ENCODE measurements at regions not wholly inside any gene's neighbourhood (a gene's known extent, or its start where the extent isn't known, plus 50 kb on each side); places are given as distances from the start of the nearest gene placed in this dataset.

GRCh38 chr17:72030067-72030899, 90.5 kb upstream of the SOX9 start:
- Histone ChIP-seq H2AFZ (replicated peaks; ENCODE audit: low read length, poor library complexity) (peak overlapping the region; percentile 96), H3K27ac (ENCODE audit: insufficient read depth, low read length) (peak overlapping the region; percentile 45)
- ATAC-seq (ENCODE audit: low read depth), result peak; percentile 93

More at GRCh38 chr17:72030067-72030899, 90.5 kb upstream of the SOX9 start:
- peak overlapping the region; percentile 95 for H4K5ac ChIP-seq (ENCODE audit: low read depth, low read length)
- no peaks in the 10 kb centered on the region for H3K79me1 ChIP-seq (ENCODE audit: low read depth in 1 of 2, low read length in 2 of 2)
- CTCF ChIA-PET, result interaction anchor here (0.7 kb wide), 2 partner anchors 21 to 29 kb away, joined by 3 read pairs; no protein-coding TSS in a partner anchor
- no peaks in the 10 kb centered on the region; the same call in 1 of the 2 replicates for H3K9me1 ChIP-seq (ENCODE audit: insufficient read depth, low read length)
- no peak overlapping the region for H2AK5ac ChIP-seq (ENCODE audit: low read depth, low read length)
- H4K91ac ChIP-seq (ENCODE audit: insufficient read depth, low read depth, low read length), result peak overlapping the region; percentile 49
- POLR2A ChIA-PET (ENCODE audit: unreplicated experiment), result no interaction called here
- H3K4me1 ChIP-seq (ENCODE audit: control insufficient read depth, insufficient read depth, low read length), result no peaks in the 10 kb centered on the region
- H3K36me3 ChIP-seq (ENCODE audit: control insufficient read depth, insufficient read depth, low read length), result no peaks in the 10 kb centered on the region
- in situ Hi-C loops (cut with MboI; ENCODE audit: low sequenced_read_pairs), result no loop called here
- peak; percentile 61 for DNase-seq
- 0% methylated on average over 3 of the region's 22 CpGs; no CpG with 5 or more reads in 1 of the 2 experiments for WGBS, 2 experiments (ENCODE audit: extremely low coverage in 2 of 2, insufficient read length in 1 of 2)
- H2AK9ac ChIP-seq (replicated peaks; ENCODE audit: low read depth, low read length, poor library complexity), result peak overlapping the region; percentile 71
- dilution Hi-C loops (cut with HindIII; ENCODE audit: low sequenced_read_pairs, unreplicated experiment), result no loop called here
- BruUV-seq (replicated peaks), result no TSS peak
- peak overlapping the region; percentile 88 for H3K4ac ChIP-seq (ENCODE audit: low read depth, low read length)
- H3K14ac ChIP-seq (replicated peaks; ENCODE audit: low read depth, low read length), result peak overlapping the region; percentile 90
- H3K4me3 ChIP-seq (ENCODE audit: insufficient read depth, low read depth, low read length), result peak overlapping the region; percentile 76
- H3K56ac ChIP-seq (ENCODE audit: extremely low read depth, insufficient read depth, low read length), result peak overlapping the region; percentile 77; the same call in 1 of the 2 replicates
- peak overlapping the region; percentile 54 for H2BK20ac ChIP-seq (ENCODE audit: low read depth, low read length)
- H3K4me2 ChIP-seq (ENCODE audit: low read depth, low read length), result peak overlapping the region; percentile 87
- no peak overlapping the region for H2BK5ac ChIP-seq (ENCODE audit: low read depth, low read length, poor library complexity, severe bottlenecking)
- no peaks in the 10 kb centered on the region for H4K20me1 ChIP-seq (ENCODE audit: insufficient read depth, low read length)
- peak overlapping the region; percentile 61 for H3K9ac ChIP-seq (ENCODE audit: low read depth, low read length)
- H3K9me3 ChIP-seq (ENCODE audit: control insufficient read depth, insufficient read depth, low read length), result no peaks in the 10 kb centered on the region
- peak overlapping the region; percentile 55; the same call in 1 of the 2 replicates for H3K23ac ChIP-seq (ENCODE audit: low read depth, low read length)
- H2BK120ac ChIP-seq (ENCODE audit: low read depth, low read length), result peak overlapping the region; percentile 90
- TF ChIP-seq RCOR1 (IDR thresholded peaks at IDR 0.05; ENCODE audit: insufficient replicate concordance, low read length), result no peak
- TF ChIP-seq CEBPB (IDR thresholded peaks at IDR 0.05; ENCODE audit: low read depth, low read length), result no peak
- no peak for TF ChIP-seq MAFK (IDR thresholded peaks at IDR 0.05; ENCODE audit: low read depth, low read length)
- no peak for TF ChIP-seq MXI1 (IDR thresholded peaks at IDR 0.05; ENCODE audit: borderline replicate concordance, low read depth, low read length)
- TF ChIP-seq RFX5 (IDR thresholded peaks at IDR 0.05; ENCODE audit: low read depth, low read length), result no peak
- peak; percentile 22; the same call in 1 of the 2 replicates for TF ChIP-seq MAZ (IDR thresholded peaks at IDR 0.05; ENCODE audit: borderline replicate concordance, low read depth, low read length)
- TF ChIP-seq SMC3 (IDR thresholded peaks at IDR 0.05; ENCODE audit: low read depth, low read length), result no peak
- no peak for TF ChIP-seq USF2 (IDR thresholded peaks at IDR 0.05; ENCODE audit: low read depth, low read length)
- TF ChIP-seq POLR2A (IDR thresholded peaks at IDR 0.05; ENCODE audit: low read depth, low read length), result no peak
- no peak for TF ChIP-seq NFE2L2 (IDR thresholded peaks at IDR 0.05; ENCODE audit: low read depth, low read length)
- no peak; the same call in 1 of the 2 replicates for TF ChIP-seq RAD21 (IDR thresholded peaks at IDR 0.05; ENCODE audit: low read length)
- no peak for TF ChIP-seq FOS (IDR thresholded peaks at IDR 0.05; ENCODE audit: low read depth, low read length)
- TF ChIP-seq CTCF (conservative IDR thresholded peaks at IDR 0.05; ENCODE audit: low read depth, low read length), result peak; percentile 44
- intact Hi-C loops (cut with micrococcal nuclease), result no loop called here
- peak overlapping the region; percentile 67 for H3K18ac ChIP-seq (ENCODE audit: low read depth, low read length)
- peaks cover 3% of the 10 kb centered on the region for H3K27me3 ChIP-seq (ENCODE audit: control insufficient read depth, insufficient read depth, low read length)
- peak overlapping the region; percentile 53; the same call in 1 of the 3 replicates for H2BK15ac ChIP-seq (ENCODE audit: low read depth, low read length)
- H4K8ac ChIP-seq (ENCODE audit: low read depth in 2 of 2, low read length in 2 of 2), result peak overlapping the region; percentile 79 to 96

Measured in IMR-90 (cell line).